Neural cell (in vitro differentiated cells): ENCODE measurements at regions not wholly inside any gene's neighbourhood (a gene's known extent, or its start where the extent isn't known, plus 50 kb on each side); places are given as distances from the start of the nearest gene placed in this dataset.

ENCODE experiments used
- H2AFZ ChIP-seq: fragments of 200-600, 300-800 bp; sonication (generic), shearing (Covaris generic); 2 replicates; pipeline ENCODE4 v1.6.0; 2014; ENCODE audit warnings: low read depth, mild to moderate bottlenecking, antibody characterized with exemption, low read length, moderate library complexity
- H3F3A ChIP-seq: fragments of 200-600 bp; shearing (Covaris generic); 2 replicates; pipeline ENCODE4 v1.6.1; 2016; ENCODE audit warnings: mild to moderate bottlenecking, moderate library complexity, mixed read lengths, antibody characterized with exemption, low read length; ENCODE audit not compliant: insufficient read depth, poor library complexity, severe bottlenecking
- H3K27ac ChIP-seq: fragments of 200-600, 300-800 bp; sonication (generic), shearing (Covaris generic); 2 replicates; pipeline ENCODE4 v1.5.1; 2014; ENCODE audit warnings: mild to moderate bottlenecking, low read length, moderate library complexity
- H3K27me3 ChIP-seq: fragments of 300-800, 200-600 bp; sonication (generic), shearing (Covaris generic); 2 replicates; pipeline ENCODE4 v1.6.0; 2014; ENCODE audit warnings: mild to moderate bottlenecking, low read depth, low read length, moderate library complexity; ENCODE audit not compliant: insufficient read depth
- H3K36me3 ChIP-seq: fragments of 300-800, 200-600 bp; sonication (generic), shearing (Covaris generic); 2 replicates; pipeline ENCODE4 v1.5.1; 2014; ENCODE audit warnings: mild to moderate bottlenecking, antibody characterized with exemption, low read length, moderate library complexity; ENCODE audit not compliant: insufficient read depth
- H3K4me2 ChIP-seq: fragments of 300-800, 200-600 bp; sonication (generic), shearing (Covaris generic); 2 replicates; pipeline ENCODE4 v1.6.0; 2014; ENCODE audit warnings: mild to moderate bottlenecking, low read length
- H3K4me3 ChIP-seq: fragments of 300-800, 200-600 bp; sonication (generic), shearing (Covaris generic); 2 replicates; pipeline ENCODE4 v1.5.1; 2014; ENCODE audit warnings: mild to moderate bottlenecking, low read length, moderate library complexity
- H3K79me2 ChIP-seq: fragments of 200-600 bp; shearing (Covaris generic); replicated peaks from 2 replicates; pipeline ENCODE4 v1.6.0; 2014; ENCODE audit warnings: mild to moderate bottlenecking, low read length, moderate library complexity; ENCODE audit not compliant: insufficient read depth
- H3K9ac ChIP-seq: fragments of 300-800, 200-600 bp; sonication (generic), shearing (Covaris generic); 2 replicates; pipeline ENCODE4 v1.6.1; 2016; ENCODE audit warnings: mild to moderate bottlenecking, low read length, mixed read lengths
- H3K9me2 ChIP-seq: fragments of 200-600 bp; shearing (Covaris generic); 2 replicates; pipeline ENCODE4 v1.6.1; 2016; ENCODE audit warnings: mild to moderate bottlenecking, low read length, mixed read lengths; ENCODE audit not compliant: insufficient read depth
- H3K9me3 ChIP-seq: fragments of 200-600, 300-800 bp; sonication (generic), shearing (Covaris generic); 2 replicates; pipeline ENCODE4 v1.6.1; 2016; ENCODE audit warnings: mild to moderate bottlenecking, mixed run types, low read length, moderate library complexity, mixed read lengths
- H4K20me1 ChIP-seq: fragments of 200-600 bp; shearing (Covaris generic); 2 replicates; pipeline ENCODE4 v1.6.1; 2016; ENCODE audit warnings: mild to moderate bottlenecking, mixed run types; ENCODE audit not compliant: insufficient read depth
- EP300 ChIP-seq: fragments of 450-650 bp; conservative IDR thresholded peaks from 2 replicates; pipeline ENCODE4 v1.6.1; 2014; ENCODE audit warnings: antibody characterized with exemption, mild to moderate bottlenecking, moderate library complexity; ENCODE audit not compliant: poor library complexity, severe bottlenecking
- EZH2 ChIP-seq: fragments of 200-600, 300-800 bp; shearing (Covaris generic), sonication (generic); IDR thresholded peaks from 2 replicates; pipeline ENCODE4 v1.6.1; 2014; ENCODE audit warnings: antibody characterized with exemption, low read length, borderline replicate concordance, mild to moderate bottlenecking; ENCODE audit not compliant: insufficient read depth, poor library complexity, severe bottlenecking
- MXI1 ChIP-seq: fragments of 450-650 bp; conservative IDR thresholded peaks from 2 replicates; pipeline ENCODE4 v1.6.1; 2014; ENCODE audit warnings: antibody characterized with exemption, mild to moderate bottlenecking; ENCODE audit not compliant: poor library complexity, severe bottlenecking
- POLR2AphosphoS5 ChIP-seq: IDR thresholded peaks from 2 replicates; pipeline ENCODE4 v1.6.1; 2012
- RAD21 ChIP-seq: fragments of 450-650 bp; conservative IDR thresholded peaks from 2 replicates; pipeline ENCODE4 v1.6.1; 2014; ENCODE audit warnings: antibody characterized with exemption, mild to moderate bottlenecking, moderate library complexity
- SMC3 ChIP-seq: fragments of 450-650 bp; conservative IDR thresholded peaks from 2 replicates; pipeline ENCODE4 v1.6.1; 2014; ENCODE audit warnings: antibody characterized with exemption, mild to moderate bottlenecking, moderate library complexity; ENCODE audit not compliant: poor library complexity
- TAF1 ChIP-seq: IDR thresholded peaks from 2 replicates; pipeline ENCODE4 v1.6.1; 2012; ENCODE audit warnings: low read depth
- TF ChIP-seq, protein P1 (sequence below): fragments of 450-650 bp; IDR thresholded peaks from 2 replicates; pipeline ENCODE4 v1.5.1; 2014; ENCODE audit warnings: antibody characterized with exemption, mild to moderate bottlenecking, moderate library complexity; ENCODE audit not compliant: poor library complexity, severe bottlenecking
- TF ChIP-seq, protein P2 (sequence below): IDR thresholded peaks from 2 replicates; pipeline ENCODE4 v1.6.1; 2012; ENCODE audit warnings: borderline replicate concordance

DNA sequence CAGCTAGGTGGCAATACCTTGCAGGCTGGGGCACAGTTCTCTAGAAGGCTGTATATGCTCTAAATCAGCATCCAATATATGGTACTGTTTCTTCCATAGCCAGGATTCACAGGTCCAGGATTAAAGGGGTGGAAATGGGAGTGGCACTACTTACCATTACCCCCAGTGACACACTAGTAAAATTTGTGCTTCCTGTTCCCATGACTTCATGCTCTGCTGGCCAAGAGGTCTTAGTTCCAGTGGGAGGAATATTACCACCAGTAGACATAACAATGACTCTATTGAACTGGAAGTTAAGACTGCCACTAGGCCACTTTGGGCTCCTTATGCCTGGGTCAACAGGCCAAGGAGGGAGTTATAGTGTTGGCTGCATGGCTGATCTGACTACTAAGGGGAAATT, 174.3 kb upstream of the TNFAIP3 start:
- H3K79me2 ChIP-seq: no peaks in the 10 kb centered on the region
- no peaks in the 10 kb centered on the region for H3K36me3 ChIP-seq
- H4K20me1 ChIP-seq: no peaks in the 10 kb centered on the region
- no peak overlapping the region for H3K27ac ChIP-seq
- no peaks in the 10 kb centered on the region for H3F3A ChIP-seq
- TF ChIP-seq RAD21 (no peak), EZH2 (no peak), MXI1 (no peak), POLR2AphosphoS5 (no peak), SMC3 (no peak), TAF1 (no peak), EP300 (no peak)
- TF ChIP-seq, protein P1, sequence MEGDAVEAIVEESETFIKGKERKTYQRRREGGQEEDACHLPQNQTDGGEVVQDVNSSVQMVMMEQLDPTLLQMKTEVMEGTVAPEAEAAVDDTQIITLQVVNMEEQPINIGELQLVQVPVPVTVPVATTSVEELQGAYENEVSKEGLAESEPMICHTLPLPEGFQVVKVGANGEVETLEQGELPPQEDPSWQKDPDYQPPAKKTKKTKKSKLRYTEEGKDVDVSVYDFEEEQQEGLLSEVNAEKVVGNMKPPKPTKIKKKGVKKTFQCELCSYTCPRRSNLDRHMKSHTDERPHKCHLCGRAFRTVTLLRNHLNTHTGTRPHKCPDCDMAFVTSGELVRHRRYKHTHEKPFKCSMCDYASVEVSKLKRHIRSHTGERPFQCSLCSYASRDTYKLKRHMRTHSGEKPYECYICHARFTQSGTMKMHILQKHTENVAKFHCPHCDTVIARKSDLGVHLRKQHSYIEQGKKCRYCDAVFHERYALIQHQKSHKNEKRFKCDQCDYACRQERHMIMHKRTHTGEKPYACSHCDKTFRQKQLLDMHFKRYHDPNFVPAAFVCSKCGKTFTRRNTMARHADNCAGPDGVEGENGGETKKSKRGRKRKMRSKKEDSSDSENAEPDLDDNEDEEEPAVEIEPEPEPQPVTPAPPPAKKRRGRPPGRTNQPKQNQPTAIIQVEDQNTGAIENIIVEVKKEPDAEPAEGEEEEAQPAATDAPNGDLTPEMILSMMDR: no peak
- TF ChIP-seq, protein P2, sequence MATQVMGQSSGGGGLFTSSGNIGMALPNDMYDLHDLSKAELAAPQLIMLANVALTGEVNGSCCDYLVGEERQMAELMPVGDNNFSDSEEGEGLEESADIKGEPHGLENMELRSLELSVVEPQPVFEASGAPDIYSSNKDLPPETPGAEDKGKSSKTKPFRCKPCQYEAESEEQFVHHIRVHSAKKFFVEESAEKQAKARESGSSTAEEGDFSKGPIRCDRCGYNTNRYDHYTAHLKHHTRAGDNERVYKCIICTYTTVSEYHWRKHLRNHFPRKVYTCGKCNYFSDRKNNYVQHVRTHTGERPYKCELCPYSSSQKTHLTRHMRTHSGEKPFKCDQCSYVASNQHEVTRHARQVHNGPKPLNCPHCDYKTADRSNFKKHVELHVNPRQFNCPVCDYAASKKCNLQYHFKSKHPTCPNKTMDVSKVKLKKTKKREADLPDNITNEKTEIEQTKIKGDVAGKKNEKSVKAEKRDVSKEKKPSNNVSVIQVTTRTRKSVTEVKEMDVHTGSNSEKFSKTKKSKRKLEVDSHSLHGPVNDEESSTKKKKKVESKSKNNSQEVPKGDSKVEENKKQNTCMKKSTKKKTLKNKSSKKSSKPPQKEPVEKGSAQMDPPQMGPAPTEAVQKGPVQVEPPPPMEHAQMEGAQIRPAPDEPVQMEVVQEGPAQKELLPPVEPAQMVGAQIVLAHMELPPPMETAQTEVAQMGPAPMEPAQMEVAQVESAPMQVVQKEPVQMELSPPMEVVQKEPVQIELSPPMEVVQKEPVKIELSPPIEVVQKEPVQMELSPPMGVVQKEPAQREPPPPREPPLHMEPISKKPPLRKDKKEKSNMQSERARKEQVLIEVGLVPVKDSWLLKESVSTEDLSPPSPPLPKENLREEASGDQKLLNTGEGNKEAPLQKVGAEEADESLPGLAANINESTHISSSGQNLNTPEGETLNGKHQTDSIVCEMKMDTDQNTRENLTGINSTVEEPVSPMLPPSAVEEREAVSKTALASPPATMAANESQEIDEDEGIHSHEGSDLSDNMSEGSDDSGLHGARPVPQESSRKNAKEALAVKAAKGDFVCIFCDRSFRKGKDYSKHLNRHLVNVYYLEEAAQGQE: no peak
- H3K9me3 ChIP-seq: no peaks in the 10 kb centered on the region
- no peaks in the 10 kb centered on the region for H3K27me3 ChIP-seq
- H2AFZ ChIP-seq: no peak overlapping the region
- no peak overlapping the region for H3K9ac ChIP-seq
- H3K4me2 ChIP-seq: no peak overlapping the region
- no peak overlapping the region for H3K4me3 ChIP-seq
- H3K9me2 ChIP-seq: no peaks in the 10 kb centered on the region

DNA sequence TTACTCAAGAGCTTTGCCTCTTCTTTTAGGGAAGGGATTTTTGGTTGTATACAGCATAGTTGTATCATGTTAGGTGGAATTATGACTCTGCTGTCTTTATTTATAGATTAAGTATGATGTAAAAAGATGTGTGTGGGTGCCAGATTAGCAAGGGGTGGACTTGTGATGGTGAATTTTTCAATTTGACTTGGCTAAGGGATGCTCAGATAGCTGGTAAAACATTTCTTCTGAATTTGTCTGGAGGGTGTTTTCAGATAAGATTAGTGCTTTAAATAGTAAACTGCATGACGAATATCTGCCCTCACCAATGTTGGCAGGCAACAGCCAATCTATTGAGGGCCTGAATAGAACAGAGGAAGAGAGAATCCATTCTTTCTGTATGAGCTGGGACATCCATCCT, 173.3 kb upstream of the TNFAIP3 start:
- Histone ChIP-seq H3K9ac (no peak overlapping the region), H3K9me3 (no peaks in the 10 kb centered on the region), H3K27me3 (no peaks in the 10 kb centered on the region), H3F3A (no peaks in the 10 kb centered on the region), H3K27ac (no peak overlapping the region), H3K36me3 (no peaks in the 10 kb centered on the region), H3K79me2 (no peaks in the 10 kb centered on the region), H4K20me1 (no peaks in the 10 kb centered on the region), H3K9me2 (no peaks in the 10 kb centered on the region), H2AFZ (no peak overlapping the region), H3K4me2 (no peak overlapping the region), H3K4me3 (no peak overlapping the region)
- no peak for TF ChIP-seq RAD21

DNA sequence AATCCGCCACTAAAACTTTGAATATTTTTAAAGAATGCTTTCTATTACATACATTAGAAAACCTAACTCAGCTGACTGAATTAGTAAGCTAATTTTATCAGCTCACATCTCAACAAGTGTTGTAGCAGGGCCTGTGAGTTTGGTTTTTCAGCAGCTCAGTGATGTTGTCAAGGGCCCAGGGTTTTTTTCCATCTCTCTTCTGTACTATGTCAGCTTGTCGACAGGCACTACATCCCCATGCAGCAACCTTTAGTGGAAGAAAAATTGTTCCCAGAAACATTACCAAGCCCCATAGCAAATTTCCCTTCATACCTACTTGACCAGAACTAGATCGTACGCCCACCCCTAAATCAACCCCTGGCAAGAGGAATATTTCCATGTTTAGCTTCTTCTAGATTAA, 170.3 kb upstream of the TNFAIP3 start:
- no peak overlapping the region for H2AFZ ChIP-seq
- H3K79me2 ChIP-seq: no peaks in the 10 kb centered on the region
- no peak overlapping the region for H3K4me2 ChIP-seq
- H3K9ac ChIP-seq: no peak overlapping the region
- TF ChIP-seq RAD21 (no peak), SMC3 (no peak), TAF1 (no peak), MXI1 (no peak)
- TF ChIP-seq, protein P1: no peak
- H3K4me3 ChIP-seq: no peak overlapping the region
- no peaks in the 10 kb centered on the region for H3K9me2 ChIP-seq
- H4K20me1 ChIP-seq: no peaks in the 10 kb centered on the region
- H3K36me3 ChIP-seq: no peaks in the 10 kb centered on the region
- no peaks in the 10 kb centered on the region for H3K27me3 ChIP-seq
- H3F3A ChIP-seq: no peaks in the 10 kb centered on the region
- H3K27ac ChIP-seq: no peak overlapping the region
- H3K9me3 ChIP-seq: no peaks in the 10 kb centered on the region
